Activated CD8-positive, alpha-beta memory T cell treated with anti-CD3 and anti-CD28 coated beads for 36 hours (primary cell): ENCODE measurements at regions not wholly inside any gene's neighbourhood (a gene's known extent, or its start where the extent isn't known, plus 50 kb on each side); places are given as distances from the start of the nearest gene placed in this dataset.

Experiments
- CTCF ChIA-PET: fragments of 350-600 bp; sonication (Branson Sonifier 250); formaldehyde crosslinking; loops from one replicate; lab custom pipeline; 2021; ENCODE audit warnings: antibody characterized with exemption; lab: Charles Lee
- POLR2A ChIA-PET: fragments of 350-600 bp; sonication (Branson Sonifier 250); formaldehyde crosslinking; loops from one replicate; lab custom pipeline; 2021; ENCODE audit warnings: antibody characterized with exemption; lab: Charles Lee

DNA sequence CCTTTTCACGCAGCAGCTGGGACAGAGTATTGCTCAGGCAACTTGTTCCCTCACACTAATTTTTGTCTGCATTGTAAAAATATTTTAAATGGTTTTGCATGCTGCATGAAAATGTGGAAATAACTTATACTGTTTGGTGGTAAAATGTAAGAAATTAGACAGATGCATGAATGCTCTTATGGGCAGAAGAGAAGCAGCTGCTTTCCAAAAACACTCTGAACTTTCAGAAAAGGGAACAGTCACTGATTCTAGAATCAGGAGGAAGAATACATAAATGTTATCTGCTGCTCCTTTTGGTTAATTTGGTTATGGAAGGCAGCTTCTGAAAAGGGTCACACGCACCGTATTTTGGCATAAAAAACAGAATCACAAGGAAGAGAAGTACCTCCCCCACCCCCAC, 87.0 kb upstream of the RUNX1 start:
- POLR2A ChIA-PET = no interaction called here
- CTCF ChIA-PET = no interaction called here

DNA sequence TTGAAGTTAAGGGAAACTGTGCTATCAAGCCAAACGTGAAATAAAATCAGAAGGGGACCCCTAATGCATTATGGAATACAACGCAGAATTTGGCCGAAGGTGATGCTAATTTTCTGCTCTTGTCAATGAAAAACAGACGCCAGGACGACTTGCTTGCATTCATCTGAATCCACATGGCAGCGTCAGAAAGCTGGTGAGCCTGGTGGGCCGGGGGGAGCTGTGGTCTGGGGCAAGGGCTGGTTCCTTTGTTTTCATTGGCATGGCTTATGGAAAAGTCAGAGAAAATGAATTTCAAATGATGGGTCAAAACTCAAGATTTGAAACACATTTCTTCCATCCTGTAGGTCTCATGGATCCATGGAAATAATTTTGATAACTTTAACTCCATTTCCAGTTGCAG, 86.4 kb upstream of the RUNX1 start:
- ChIA-PET CTCF (no interaction called here), POLR2A (no interaction called here)

DNA sequence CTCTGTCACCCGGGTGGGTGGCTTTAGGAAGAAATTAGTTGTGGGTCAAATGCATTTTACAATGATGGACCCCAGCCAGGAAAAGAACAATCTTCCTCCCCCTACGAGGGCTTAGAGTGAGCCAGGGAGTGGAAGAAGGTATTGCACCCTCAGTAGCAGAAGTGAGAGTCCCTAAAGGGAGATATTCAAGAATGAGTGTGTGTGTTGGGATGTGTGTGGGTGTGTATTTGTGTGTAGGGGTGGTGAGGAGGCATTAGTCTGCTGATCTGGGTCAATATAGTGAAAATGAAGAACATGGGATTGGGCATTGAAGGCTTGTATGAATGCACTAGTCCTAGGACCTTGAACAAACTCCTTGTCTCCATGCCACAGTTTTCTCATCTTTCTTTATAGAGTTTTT, 85.2 kb upstream of the RUNX1 start:
- ChIA-PET CTCF (no interaction called here), POLR2A (no interaction called here)

DNA sequence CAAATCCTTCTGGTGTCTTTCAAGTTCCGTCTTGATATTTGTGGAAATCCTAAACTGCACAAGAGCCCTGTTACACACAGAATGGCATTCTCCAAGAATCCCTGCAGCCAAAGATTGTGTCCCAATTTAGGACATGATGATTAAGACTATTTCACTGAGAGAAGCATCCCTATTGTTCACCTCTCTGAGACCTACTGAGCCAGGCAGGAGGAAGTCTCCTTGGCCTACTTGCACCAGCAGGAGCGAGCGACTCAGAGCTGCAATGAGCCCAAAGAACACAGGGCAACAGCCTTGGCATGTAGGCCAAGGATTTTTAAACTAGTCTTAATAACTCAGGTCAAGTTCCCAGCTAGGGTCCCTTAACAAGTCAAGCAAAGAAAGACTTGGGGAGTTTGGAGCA, 79.4 kb upstream of the RUNX1 start:
- CTCF ChIA-PET = no interaction called here
- POLR2A ChIA-PET = no interaction called here

DNA sequence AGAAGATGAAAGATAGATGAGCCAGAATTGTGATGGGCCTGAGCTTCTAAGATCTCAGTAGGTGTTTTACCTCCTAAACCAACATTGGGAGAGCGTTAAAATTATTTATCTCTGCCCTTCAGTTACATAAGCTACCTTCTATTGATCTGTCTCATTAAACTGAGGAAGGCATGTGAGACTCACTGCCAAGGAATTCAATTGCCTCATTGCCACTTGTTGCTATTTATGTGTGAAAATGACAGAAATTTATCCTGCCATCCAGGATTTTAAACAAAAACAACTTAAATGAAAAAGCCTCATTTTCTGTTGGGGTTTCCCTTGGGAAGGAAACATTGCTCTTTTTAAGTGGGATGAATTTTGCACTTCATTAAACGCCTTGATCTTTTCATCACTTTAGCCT, 78.7 kb upstream of the RUNX1 start:
- ChIA-PET POLR2A (no interaction called here), CTCF (no interaction called here)

DNA sequence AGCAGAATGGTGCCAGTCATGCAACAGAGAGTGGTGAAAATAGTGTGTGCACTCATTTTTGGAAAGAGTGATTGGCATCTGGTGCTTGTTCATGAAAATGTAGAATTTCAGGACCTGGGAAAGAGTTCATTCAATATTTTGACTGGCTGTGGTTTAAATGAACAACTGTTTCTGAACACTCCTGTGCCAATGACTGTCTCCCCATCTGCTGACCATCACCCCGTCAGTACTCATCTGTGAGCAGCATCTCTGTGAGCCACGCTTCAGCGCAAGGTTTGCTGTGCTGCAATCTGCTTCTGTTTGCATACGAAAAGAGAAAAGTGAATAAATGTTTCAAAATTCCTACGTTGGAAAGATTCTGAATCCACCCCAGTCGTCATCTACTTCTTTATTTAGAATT, 77.9 kb upstream of the RUNX1 start:
- ChIA-PET CTCF (no interaction called here), POLR2A (no interaction called here)

DNA sequence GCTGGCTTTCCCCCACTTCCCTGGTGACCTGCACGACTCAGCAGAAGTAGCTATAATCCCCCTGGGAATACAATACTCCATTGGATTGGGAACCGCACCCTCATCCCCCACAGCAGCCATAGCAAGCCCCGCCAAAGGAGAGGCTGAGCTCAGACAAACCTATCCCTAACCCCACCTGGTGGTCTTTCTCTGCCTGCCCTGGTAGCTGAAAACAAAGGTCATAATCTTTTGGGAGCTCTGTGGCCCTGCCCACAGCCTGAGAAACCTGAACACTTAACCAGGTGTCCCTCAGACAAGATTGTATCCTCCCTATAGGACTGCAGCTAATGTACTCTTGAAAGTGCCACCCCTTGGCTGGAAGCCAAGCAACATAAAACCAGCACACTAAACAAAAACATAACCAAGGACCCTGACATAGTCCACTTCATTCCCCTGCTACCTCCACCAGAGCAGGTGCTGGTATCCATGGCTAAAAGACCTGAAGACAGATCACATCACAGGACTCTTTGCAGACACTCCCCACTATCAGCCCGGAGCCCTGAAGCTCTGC, 71.6 kb upstream of the RUNX1 start:
- ChIA-PET POLR2A (no interaction called here), CTCF (no interaction called here)

DNA sequence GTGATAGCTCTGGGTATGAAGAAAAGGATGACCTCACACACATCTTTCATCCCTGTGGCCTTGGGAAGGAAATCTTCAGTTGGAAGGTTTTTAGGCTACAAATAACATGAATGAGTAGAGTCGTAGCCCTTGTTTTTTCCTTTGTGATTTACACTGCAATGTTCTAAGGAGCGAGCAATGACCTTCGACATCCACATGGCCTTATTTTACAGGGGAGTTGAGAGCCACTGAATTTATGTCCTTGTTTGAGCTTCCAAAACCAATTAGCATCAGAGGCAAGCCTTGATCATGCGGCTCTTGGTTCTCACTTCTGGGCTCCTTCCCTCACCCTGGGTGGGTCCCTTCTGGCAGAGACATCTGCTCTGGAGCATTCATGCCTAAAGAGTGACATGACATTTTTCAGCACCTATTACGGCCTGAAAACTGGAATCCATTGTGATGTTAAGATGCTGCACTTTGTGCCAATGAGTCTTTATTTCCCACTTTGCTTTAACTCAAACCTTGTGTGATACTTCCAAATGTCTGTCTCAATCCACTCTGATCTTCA, 70.5 kb upstream of the RUNX1 start:
- ChIA-PET CTCF (no interaction called here), POLR2A (no interaction called here)

DNA sequence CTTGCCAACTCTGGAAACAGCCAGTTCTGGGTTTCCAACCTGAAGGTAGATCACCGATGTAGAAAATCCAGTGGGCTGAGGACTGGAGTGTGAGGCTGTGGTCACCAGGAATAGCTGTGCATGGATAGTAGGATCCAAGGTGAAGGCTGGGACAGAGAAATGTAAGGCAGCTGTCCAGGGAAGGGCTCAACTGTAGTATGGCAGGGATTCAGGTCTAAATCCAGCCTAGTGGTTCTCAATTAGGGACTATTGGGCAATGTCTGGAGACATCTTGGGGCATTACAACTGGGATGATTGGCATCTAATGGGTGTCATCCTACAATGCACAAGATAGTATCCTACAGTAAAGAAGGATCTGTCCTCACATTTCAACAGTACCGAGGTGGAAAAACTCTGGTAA, 67.7 kb upstream of the RUNX1 start:
- POLR2A ChIA-PET = no interaction called here
- CTCF ChIA-PET = interaction anchor here (1.0 kb wide), 1 partner anchor 35 kb away, joined by 3 read pairs; no protein-coding TSS in a partner anchor

DNA sequence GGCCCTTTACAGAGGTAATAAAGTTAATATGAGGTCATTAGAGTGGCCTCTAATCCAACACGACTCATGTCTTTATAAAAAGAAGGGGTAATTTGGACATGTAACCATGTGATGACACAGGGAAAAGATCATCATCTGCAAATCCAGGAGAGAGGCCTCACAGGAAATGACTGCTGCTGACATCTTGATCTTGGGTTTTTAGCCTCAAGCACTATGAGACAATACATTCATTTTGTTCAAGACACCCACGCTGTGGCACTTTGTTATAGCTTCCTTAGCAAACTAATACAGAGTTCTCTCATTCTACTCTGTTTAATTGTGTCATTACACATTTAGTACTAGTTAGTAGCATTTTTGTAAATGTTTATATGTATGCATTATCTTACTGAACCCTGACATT, 64.0 kb upstream of the RUNX1 start:
- CTCF ChIA-PET = no interaction called here
- POLR2A ChIA-PET = interaction anchor here (0.7 kb wide), 1 partner anchor 817 kb away, joined by 3 read pairs; no protein-coding TSS in a partner anchor

DNA sequence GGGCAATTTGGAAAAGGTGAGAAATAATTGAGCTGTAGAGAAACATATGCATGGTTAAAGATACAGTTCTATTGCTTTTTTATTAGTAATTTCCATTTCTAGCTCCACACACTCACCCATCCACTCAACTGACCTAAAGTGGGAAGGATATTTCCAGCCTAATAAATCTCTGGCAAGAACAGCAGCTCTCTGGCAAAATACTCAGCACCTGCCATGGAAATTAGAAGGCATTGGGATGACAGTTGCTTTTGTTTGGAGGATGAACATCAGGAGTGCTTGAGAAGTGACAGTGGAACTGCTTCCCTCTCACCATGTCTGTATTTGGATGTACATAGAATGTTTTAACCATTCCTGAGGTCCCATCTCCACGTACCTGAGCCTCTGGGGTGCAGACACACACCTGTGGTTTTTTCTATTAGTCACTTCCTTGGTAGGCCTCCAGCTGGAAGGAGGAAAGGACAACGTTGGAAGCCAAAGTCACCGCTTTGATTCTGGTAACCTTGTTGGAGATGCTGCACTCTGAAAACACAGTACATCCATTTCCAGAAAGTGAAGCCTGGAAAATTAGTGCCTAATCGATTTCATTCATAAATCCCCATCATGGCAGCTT, 62.3 kb upstream of the RUNX1 start:
- ChIA-PET POLR2A (no interaction called here), CTCF (no interaction called here)

DNA sequence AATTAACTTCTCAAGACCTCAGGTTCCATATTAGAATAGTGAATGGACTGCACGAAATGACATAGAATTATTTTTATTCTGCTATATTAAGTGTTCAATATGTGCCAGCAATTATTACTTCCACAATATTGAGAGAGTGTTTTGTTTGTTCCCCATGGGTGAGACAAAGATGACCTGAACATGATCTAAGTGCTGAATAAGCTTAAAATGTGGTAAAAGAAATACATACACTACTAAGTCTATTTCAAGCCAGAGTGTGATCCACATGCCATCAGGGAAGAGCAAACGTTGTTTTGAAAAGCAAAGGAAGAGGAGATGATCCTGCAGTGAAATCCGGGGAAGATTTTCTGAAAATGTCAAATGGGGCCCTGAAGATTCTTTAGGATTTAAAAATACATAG, 59.8 kb upstream of the RUNX1 start:
- POLR2A ChIA-PET = no interaction called here
- CTCF ChIA-PET = no interaction called here

DNA sequence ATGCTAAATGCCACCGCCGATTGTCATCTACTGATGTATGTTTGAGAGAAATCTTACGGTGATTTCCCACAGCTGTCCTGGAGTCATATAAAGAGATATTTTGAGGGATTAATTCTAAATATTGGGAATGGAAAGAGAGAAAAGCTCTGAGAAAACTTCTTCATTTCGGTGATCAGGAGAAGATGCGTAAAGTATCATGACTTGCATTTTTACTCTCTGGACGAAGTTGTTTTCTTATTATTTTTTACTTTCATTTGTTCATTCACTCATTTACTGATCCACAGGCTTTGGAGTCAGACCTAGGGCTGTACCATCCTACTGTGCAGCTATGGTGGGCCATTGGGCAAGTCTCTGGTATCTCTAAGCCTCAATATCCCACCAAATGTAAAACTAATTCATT, 58.4 kb upstream of the RUNX1 start:
- ChIA-PET POLR2A (no interaction called here), CTCF (no interaction called here)

DNA sequence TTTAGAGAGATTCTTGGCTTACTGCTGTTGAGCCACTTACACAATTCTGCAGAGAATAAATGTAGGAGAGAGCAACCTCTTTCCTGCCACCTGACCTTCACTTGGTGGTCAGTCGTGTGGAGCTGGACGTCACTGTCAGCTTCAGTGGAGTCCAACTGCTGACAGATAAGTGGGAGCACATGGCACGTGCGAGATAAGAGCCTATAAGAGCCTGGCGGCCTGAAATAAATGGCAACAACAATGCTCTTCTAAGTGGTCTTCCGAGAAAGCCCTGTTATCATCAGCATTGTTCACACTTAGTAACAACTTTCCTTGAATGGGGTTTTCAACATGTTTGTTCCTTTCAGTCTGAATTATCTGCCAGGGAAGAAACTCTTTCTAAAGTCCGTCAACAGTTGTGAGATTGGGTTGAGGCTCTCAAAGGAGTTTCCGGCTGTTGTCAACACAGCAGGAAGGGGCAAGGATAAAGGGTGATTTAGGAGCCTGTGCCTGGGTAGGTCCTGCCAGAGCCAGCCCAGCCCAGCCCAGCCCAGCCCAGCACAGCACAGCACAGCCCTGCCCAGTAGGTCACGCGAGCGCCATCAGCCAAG, 57.2 kb upstream of the RUNX1 start:
- CTCF ChIA-PET = interaction anchor here (0.7 kb wide), 1 partner anchor 180 kb away, joined by 4 read pairs; no protein-coding TSS in a partner anchor
- POLR2A ChIA-PET = no interaction called here

DNA sequence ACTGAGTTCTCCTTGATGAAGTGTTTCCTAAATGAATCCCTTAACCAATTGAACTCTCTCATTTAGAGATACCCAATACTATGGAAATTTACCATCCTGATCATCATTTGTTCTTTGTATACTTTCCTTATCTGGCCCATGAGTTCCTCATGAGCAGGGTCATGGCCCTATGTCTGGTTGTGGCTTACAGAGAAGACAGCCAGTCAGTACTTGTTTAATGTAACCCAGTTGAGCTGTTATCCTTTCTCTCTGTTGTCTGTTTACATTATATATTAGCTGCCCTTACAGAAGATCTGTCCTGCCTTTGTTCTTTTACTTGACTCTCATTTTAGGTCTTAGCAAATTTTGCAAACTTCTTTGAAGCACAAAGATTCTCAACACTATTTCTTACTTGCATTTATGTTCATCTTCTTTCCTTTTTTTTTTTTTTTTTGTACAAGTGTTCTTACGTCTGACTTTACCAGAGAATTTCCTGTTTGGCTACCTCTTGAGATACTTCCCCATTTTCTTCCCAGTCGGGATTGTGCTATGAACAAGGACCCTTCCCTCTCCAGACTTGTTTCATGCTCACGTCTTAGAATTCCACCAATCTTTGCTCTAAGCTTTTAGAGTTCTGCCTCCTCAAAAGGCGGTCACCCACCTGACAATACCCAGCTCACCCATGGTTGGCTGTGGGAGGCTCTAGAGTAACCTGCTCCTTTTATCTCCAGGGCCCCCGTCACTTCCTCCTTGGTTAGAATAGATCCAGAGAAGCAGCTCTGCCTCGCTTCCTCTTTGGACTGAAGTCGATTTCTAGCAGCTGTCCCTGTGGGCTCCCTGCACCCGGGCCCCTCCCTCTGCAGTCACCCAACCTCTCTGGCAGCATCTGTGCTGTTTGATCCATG, 53.6 kb upstream of the RUNX1 start:
- POLR2A ChIA-PET = no interaction called here
- CTCF ChIA-PET = interaction anchor here (0.8 kb wide), 1 partner anchor 35 kb away, joined by 3 read pairs; no protein-coding TSS in a partner anchor

DNA sequence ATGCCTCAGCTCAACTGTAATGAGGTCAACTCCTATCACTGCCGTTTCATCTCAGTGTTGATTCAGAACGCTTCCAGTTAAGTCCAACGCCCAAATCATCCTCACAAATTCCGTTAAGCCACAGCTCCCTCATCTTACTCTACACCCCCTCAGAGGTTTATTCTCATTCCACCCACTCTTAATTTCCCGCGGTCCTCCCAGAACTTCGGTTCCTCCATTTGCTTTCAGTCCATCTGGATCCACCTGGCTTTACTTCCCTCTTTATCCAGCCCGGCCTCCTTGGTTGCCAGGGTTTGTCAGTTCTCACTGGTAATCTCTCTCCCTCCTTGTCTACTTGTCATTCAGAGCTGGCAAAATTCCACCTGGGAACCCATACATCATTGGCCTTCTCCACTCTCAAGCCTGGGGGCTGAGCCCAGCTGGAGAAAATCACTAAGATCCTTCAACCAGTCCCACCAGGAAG, 51.3 kb upstream of the RUNX1 start:
- POLR2A ChIA-PET = no interaction called here

DNA sequence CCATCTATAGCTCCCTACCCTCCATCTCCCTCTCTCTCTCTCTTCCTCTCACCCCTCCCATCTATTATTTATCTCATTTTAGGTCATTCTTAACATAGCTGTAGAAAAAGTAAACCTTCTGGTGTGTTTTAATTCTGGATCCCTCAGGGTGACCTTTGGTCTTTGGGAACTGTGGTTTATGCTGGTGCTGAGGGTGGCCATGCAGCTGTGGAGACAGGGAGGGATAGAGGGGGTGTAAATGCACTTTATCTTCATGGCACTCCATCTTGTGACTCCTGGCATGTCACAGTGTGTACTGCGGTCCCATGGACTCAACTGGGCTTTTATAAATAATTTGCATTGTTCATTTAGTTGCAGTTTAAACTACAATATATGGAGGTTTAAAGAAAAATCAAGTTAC, 50.2 kb upstream of the RUNX1 start:
- POLR2A ChIA-PET = no interaction called here
- CTCF ChIA-PET = interaction anchor here (0.9 kb wide), 1 partner anchor 11 kb away, joined by 3 read pairs; no protein-coding TSS in a partner anchor

More for the DNA sequence above, 51.3 kb upstream of the RUNX1 start:
- CTCF ChIA-PET = interaction anchor here (0.9 kb wide), 1 partner anchor 12 kb away, joined by 3 read pairs; no protein-coding TSS in a partner anchor
